ENCODE measurements at regions not wholly inside any gene's neighbourhood (a gene's known extent, or its start where the extent isn't known, plus 50 kb on each side); places are given as distances from the start of the nearest gene placed in this dataset.

DNA sequence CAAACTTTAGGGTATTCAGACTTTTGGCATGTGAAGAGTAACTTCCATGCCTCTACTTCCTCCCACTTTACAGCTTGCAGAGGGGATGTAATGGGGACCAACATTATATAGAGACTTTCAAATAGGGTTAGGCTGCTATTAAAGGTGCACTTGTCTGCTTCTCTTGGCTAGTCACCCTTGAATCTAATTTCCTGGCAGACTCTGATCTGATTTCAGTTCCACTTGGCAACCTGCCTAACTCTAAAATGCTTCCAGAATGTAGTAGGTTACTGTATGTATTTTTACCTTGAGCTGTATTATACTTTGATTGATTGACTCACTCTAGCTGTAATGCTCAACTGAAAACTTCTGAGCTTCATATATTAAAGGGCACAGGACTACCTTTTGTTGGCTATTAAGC lies 693.4 kb downstream of the KCTD16 start:
- 0 out of 2 replicates have a peak, but pooled peaks have one; percentile 29 for TF ChIP-seq SNAI2 (CRISPR knock-in tag; IDR thresholded peaks at IDR 0.05)
- peak; percentile 38; the same call in 1 of the 2 replicates for TF ChIP-seq ISL1 (CRISPR knock-in tag; IDR thresholded peaks at IDR 0.05)
- TF ChIP-seq, protein P1, sequence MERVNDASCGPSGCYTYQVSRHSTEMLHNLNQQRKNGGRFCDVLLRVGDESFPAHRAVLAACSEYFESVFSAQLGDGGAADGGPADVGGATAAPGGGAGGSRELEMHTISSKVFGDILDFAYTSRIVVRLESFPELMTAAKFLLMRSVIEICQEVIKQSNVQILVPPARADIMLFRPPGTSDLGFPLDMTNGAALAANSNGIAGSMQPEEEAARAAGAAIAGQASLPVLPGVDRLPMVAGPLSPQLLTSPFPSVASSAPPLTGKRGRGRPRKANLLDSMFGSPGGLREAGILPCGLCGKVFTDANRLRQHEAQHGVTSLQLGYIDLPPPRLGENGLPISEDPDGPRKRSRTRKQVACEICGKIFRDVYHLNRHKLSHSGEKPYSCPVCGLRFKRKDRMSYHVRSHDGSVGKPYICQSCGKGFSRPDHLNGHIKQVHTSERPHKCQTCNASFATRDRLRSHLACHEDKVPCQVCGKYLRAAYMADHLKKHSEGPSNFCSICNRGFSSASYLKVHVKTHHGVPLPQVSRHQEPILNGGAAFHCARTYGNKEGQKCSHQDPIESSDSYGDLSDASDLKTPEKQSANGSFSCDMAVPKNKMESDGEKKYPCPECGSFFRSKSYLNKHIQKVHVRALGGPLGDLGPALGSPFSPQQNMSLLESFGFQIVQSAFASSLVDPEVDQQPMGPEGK (CRISPR knock-in tag; IDR thresholded peaks at IDR 0.05; ENCODE audit: borderline replicate concordance) = no peak
- no peak for TF ChIP-seq ZNF8 (CRISPR knock-in tag; IDR thresholded peaks at IDR 0.05)
- ATAC-seq = no peak

DNA sequence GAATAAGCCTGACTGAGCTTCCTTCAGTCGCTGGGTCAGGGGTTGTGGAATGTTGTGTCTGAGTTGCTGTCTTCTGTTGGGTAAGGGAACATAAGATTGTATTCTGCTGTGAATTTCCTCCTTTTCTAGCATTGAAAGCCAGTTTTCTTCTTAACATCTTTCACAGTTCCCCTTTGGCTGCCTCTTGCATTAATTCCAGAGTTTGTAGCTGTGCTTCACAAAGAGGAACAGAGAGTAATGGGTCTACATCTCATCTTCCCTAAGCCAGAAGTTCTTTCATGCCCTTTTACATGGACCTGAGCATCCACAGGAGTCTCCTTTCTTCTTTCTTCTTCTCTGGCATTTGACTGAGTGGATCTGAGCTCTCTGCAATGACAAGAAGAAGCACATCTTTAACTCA lies 686.8 kb downstream of the KCTD16 start:
- no peak for TF ChIP-seq ZNF70 (CRISPR knock-in tag; IDR thresholded peaks at IDR 0.05)
- TF ChIP-seq, protein P2, sequence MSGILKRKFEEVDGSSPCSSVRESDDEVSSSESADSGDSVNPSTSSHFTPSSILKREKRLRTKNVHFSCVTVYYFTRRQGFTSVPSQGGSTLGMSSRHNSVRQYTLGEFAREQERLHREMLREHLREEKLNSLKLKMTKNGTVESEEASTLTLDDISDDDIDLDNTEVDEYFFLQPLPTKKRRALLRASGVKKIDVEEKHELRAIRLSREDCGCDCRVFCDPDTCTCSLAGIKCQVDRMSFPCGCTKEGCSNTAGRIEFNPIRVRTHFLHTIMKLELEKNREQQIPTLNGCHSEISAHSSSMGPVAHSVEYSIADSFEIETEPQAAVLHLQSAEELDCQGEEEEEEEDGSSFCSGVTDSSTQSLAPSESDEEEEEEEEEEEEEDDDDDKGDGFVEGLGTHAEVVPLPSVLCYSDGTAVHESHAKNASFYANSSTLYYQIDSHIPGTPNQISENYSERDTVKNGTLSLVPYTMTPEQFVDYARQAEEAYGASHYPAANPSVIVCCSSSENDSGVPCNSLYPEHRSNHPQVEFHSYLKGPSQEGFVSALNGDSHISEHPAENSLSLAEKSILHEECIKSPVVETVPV (CRISPR knock-in tag; IDR thresholded peaks at IDR 0.05) = no peak
- TF ChIP-seq PPARA (CRISPR knock-in tag; IDR thresholded peaks at IDR 0.05; ENCODE audit: borderline replicate concordance) = no peak
- no peak for TF ChIP-seq BACH2 (CRISPR knock-in tag; IDR thresholded peaks at IDR 0.05; ENCODE audit: borderline replicate concordance)
- TF ChIP-seq, protein P3, sequence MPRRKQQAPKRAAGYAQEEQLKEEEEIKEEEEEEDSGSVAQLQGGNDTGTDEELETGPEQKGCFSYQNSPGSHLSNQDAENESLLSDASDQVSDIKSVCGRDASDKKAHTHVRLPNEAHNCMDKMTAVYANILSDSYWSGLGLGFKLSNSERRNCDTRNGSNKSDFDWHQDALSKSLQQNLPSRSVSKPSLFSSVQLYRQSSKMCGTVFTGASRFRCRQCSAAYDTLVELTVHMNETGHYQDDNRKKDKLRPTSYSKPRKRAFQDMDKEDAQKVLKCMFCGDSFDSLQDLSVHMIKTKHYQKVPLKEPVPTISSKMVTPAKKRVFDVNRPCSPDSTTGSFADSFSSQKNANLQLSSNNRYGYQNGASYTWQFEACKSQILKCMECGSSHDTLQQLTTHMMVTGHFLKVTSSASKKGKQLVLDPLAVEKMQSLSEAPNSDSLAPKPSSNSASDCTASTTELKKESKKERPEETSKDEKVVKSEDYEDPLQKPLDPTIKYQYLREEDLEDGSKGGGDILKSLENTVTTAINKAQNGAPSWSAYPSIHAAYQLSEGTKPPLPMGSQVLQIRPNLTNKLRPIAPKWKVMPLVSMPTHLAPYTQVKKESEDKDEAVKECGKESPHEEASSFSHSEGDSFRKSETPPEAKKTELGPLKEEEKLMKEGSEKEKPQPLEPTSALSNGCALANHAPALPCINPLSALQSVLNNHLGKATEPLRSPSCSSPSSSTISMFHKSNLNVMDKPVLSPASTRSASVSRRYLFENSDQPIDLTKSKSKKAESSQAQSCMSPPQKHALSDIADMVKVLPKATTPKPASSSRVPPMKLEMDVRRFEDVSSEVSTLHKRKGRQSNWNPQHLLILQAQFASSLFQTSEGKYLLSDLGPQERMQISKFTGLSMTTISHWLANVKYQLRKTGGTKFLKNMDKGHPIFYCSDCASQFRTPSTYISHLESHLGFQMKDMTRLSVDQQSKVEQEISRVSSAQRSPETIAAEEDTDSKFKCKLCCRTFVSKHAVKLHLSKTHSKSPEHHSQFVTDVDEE (CRISPR knock-in tag; IDR thresholded peaks at IDR 0.05) = no peak
- TF ChIP-seq GLIS3 (CRISPR knock-in tag; IDR thresholded peaks at IDR 0.05) = no peak
- no peak for TF ChIP-seq RARB (CRISPR knock-in tag; IDR thresholded peaks at IDR 0.05)
- no peak for TF ChIP-seq ZNF8 (CRISPR knock-in tag; IDR thresholded peaks at IDR 0.05)
- no peak for TF ChIP-seq OSR1 (CRISPR knock-in tag; IDR thresholded peaks at IDR 0.05)
- TF ChIP-seq ESRRG (CRISPR knock-in tag; IDR thresholded peaks at IDR 0.05) = no peak
- TF ChIP-seq ZFP30 (CRISPR knock-in tag; IDR thresholded peaks at IDR 0.05) = no peak
- no peak for TF ChIP-seq ARNTL (CRISPR knock-in tag; IDR thresholded peaks at IDR 0.05; ENCODE audit: borderline replicate concordance, low read depth)
- TF ChIP-seq ZNF565 (CRISPR knock-in tag; conservative IDR thresholded peaks at IDR 0.05; ENCODE audit: low read depth) = no peak
- no peak for TF ChIP-seq CSDC2 (CRISPR knock-in tag; IDR thresholded peaks at IDR 0.05)
- TF ChIP-seq, protein P4, sequence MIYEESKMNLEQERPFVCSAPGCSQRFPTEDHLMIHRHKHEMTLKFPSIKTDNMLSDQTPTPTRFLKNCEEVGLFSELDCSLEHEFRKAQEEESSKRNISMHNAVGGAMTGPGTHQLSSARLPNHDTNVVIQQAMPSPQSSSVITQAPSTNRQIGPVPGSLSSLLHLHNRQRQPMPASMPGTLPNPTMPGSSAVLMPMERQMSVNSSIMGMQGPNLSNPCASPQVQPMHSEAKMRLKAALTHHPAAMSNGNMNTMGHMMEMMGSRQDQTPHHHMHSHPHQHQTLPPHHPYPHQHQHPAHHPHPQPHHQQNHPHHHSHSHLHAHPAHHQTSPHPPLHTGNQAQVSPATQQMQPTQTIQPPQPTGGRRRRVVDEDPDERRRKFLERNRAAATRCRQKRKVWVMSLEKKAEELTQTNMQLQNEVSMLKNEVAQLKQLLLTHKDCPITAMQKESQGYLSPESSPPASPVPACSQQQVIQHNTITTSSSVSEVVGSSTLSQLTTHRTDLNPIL (CRISPR knock-in tag; IDR thresholded peaks at IDR 0.05; ENCODE audit: low read depth) = no peak
- ATAC-seq = no peak

DNA sequence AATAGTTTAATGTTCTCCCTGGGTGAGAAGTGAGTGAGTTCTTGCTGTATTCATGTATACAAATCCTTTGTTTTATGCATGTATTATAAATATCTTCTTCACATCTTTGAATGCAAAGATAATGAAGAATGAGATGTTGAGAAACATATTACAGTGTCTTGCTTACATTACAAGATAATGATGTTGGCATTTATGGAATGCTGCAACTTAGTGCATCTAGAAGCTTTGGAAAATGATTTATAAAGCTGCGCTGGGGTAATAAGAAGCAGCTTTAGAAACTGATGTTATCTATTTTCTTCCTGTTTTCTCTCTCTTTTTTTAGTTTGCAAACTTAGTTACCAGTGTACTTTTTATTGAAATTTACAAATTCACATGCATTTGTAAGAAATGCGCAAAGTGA lies 673.4 kb downstream of the KCTD16 start:
- no peak for ATAC-seq
- TF ChIP-seq ZNF565 (CRISPR knock-in tag; conservative IDR thresholded peaks at IDR 0.05; ENCODE audit: low read depth) (no peak), TCF4 (CRISPR knock-in tag; IDR thresholded peaks at IDR 0.05; ENCODE audit: borderline replicate concordance) (no peak), ZFP3 (CRISPR knock-in tag; IDR thresholded peaks at IDR 0.05) (no peak), ISL1 (CRISPR knock-in tag; IDR thresholded peaks at IDR 0.05) (peak; percentile 78), ZC3H10 (CRISPR knock-in tag; IDR thresholded peaks at IDR 0.05) (no peak)

DNA sequence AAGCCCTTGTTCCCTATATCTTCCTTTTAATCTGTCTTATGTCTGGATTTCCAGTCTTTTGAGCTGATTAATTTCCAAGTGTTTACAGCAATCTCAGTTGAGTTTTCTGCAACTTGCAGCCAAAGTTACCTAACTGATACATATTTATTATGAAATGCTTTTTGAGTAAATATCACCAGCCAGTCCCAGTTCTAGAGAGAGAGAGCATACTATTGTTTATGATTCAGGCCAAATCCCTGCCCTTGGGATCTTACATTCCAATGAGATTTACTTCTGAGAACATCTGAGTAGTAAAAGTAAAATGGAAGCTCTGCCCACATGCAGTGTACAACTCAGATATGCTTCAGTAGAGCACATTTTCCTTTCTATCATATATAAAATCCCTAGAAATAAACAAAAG lies 661.7 kb downstream of the KCTD16 start:
- ATAC-seq = no peak
- TF ChIP-seq, protein P1 (CRISPR knock-in tag; IDR thresholded peaks at IDR 0.05; ENCODE audit: borderline replicate concordance) = no peak
- no peak for TF ChIP-seq GLIS3 (CRISPR knock-in tag; IDR thresholded peaks at IDR 0.05)
- TF ChIP-seq, protein P4 (CRISPR knock-in tag; IDR thresholded peaks at IDR 0.05; ENCODE audit: low read depth) = no peak
- TF ChIP-seq ZFP30 (CRISPR knock-in tag; IDR thresholded peaks at IDR 0.05) = no peak
- no peak for TF ChIP-seq PPARA (CRISPR knock-in tag; IDR thresholded peaks at IDR 0.05; ENCODE audit: borderline replicate concordance)
- no peak for TF ChIP-seq CSDC2 (CRISPR knock-in tag; IDR thresholded peaks at IDR 0.05)
- no peak for TF ChIP-seq RARB (CRISPR knock-in tag; IDR thresholded peaks at IDR 0.05)
- TF ChIP-seq ZNF565 (CRISPR knock-in tag; conservative IDR thresholded peaks at IDR 0.05; ENCODE audit: low read depth) = no peak
- TF ChIP-seq ZC3H10 (CRISPR knock-in tag; IDR thresholded peaks at IDR 0.05) = no peak
- TF ChIP-seq, protein P5, sequence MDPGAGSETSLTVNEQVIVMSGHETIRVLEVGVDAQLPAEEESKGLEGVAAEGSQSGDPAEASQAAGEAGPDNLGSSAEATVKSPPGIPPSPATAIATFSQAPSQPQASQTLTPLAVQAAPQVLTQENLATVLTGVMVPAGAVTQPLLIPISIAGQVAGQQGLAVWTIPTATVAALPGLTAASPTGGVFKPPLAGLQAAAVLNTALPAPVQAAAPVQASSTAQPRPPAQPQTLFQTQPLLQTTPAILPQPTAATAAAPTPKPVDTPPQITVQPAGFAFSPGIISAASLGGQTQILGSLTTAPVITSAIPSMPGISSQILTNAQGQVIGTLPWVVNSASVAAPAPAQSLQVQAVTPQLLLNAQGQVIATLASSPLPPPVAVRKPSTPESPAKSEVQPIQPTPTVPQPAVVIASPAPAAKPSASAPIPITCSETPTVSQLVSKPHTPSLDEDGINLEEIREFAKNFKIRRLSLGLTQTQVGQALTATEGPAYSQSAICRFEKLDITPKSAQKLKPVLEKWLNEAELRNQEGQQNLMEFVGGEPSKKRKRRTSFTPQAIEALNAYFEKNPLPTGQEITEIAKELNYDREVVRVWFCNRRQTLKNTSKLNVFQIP (CRISPR knock-in tag; IDR thresholded peaks at IDR 0.05; ENCODE audit: borderline replicate concordance, low read depth) = no peak
- no peak for TF ChIP-seq ARNTL (CRISPR knock-in tag; IDR thresholded peaks at IDR 0.05; ENCODE audit: borderline replicate concordance, low read depth)
